HUES48 (cell line): ENCODE measurements at regions not wholly inside any gene's neighbourhood (a gene's known extent, or its start where the extent isn't known, plus 50 kb on each side); places are given as distances from the start of the nearest gene placed in this dataset.
"Not testable (repeated sequence)": the region's sequence is repeated elsewhere in the genome, so short reads cannot be mapped to it uniquely, and the experiment has no call there.

ENCODE experiments used
- H3K27ac ChIP-seq: one replicate; pipeline ENCODE4 v1.7.0; 2013; ENCODE audit warnings: low read depth, low read length, inconsistent platforms
- H3K27me3 ChIP-seq: 2 replicates; pipeline ENCODE4 v1.6.1; 2013; ENCODE audit warnings: mild to moderate bottlenecking, low read length; ENCODE audit not compliant: control insufficient read depth, insufficient read depth
- H3K36me3 ChIP-seq: 2 replicates; pipeline ENCODE4 v1.6.1; 2013; ENCODE audit warnings: low read length; ENCODE audit not compliant: control insufficient read depth, insufficient read depth
- H3K4me1 ChIP-seq: 2 replicates; pipeline ENCODE4 v1.6.1; 2013; ENCODE audit warnings: mild to moderate bottlenecking, low read length; ENCODE audit not compliant: control insufficient read depth, insufficient read depth
- H3K4me3 ChIP-seq: 2 replicates; pipeline ENCODE4 v1.5.1; 2013; ENCODE audit warnings: mild to moderate bottlenecking, low read depth, low read length
- H3K9ac ChIP-seq: 2 replicates; pipeline ENCODE4 v1.6.1; 2013; ENCODE audit warnings: mild to moderate bottlenecking, low read depth, low read length, moderate library complexity
- H3K9me3 ChIP-seq: 2 replicates; pipeline ENCODE4 v1.6.1; 2013; ENCODE audit warnings: low read length; ENCODE audit not compliant: control insufficient read depth, insufficient read depth

DNA sequence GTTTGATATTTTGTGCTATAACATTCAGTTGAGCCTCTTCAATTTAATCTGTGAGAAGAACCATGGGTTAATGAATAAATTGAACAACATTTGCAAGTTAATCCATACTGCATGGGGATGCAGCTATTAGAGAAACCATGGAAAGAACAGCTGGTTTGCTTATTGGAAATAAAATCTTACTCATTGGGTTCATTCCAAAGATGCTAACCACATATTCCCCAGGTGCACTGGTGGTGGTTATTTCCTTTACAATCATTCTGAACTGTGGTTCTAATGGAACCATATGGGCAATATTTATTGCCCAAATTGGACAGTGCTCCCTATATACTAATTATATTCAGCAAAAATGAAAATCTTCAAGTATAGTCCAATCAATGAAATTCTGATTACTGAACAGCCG lies 1200.4 kb upstream of the CDH2 start:
- peaks cover 11% of the 10 kb centered on the region for H3K9me3 ChIP-seq
- no peak overlapping the region for H3K9ac ChIP-seq
- H3K27ac ChIP-seq: no peak overlapping the region
- H3K36me3 ChIP-seq: no peaks in the 10 kb centered on the region
- H3K4me1 ChIP-seq: no peaks in the 10 kb centered on the region
- H3K4me3 ChIP-seq: no peak overlapping the region
- H3K27me3 ChIP-seq: no peaks in the 10 kb centered on the region

DNA sequence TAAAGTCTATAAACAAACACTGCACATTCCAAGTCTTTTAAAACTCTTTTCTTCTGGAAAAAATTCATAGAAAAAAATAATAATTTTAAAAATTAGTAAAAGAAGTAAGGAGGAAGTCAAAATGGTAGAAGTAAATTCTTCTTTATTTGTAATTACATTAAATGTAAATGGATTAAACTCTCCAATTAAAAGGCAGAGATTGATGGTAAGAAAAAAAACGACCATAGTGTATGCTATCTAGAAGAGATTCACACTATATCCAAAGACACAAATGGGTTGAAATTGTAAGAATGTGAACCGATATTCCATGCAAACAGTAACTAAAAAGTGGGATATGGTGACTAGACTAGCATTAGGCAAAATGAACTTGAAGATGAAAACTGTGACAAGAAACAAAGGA lies 1196.1 kb upstream of the CDH2 start:
- Histone ChIP-seq H3K27ac (no peak overlapping the region), H3K4me3 (no peak overlapping the region), H3K36me3 (no peaks in the 10 kb centered on the region), H3K9me3 (peaks cover 15% of the 10 kb centered on the region), H3K4me1 (no peaks in the 10 kb centered on the region), H3K9ac (no peak overlapping the region), H3K27me3 (no peaks in the 10 kb centered on the region)

DNA sequence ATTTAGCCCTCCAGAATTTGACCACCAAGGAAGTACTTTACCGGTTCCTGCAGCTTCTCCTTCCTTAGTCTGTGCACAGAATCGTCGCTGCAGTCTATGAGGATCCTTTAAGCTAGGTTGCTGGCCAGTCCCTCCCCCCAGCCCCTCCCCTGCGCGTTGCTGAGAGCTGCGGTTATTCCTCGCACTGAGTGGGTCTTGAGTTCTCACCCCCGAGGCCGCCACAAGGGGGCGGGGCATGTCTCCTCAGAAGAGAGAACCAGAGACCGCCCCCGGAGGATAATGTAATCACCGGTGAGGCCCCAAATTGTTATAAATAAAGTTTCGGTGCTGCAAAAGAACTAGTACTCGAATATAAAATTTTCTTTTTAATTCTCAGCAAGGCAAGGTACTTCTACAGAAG lies 1184.9 kb upstream of the CDH2 start:
- Histone ChIP-seq H3K9me3 (no peaks in the 10 kb centered on the region), H3K9ac (no peak overlapping the region), H3K4me3 (no peak overlapping the region), H3K4me1 (peaks cover 16% of the 10 kb centered on the region), H3K27me3 (no peaks in the 10 kb centered on the region), H3K36me3 (no peaks in the 10 kb centered on the region), H3K27ac (no peak overlapping the region)

DNA sequence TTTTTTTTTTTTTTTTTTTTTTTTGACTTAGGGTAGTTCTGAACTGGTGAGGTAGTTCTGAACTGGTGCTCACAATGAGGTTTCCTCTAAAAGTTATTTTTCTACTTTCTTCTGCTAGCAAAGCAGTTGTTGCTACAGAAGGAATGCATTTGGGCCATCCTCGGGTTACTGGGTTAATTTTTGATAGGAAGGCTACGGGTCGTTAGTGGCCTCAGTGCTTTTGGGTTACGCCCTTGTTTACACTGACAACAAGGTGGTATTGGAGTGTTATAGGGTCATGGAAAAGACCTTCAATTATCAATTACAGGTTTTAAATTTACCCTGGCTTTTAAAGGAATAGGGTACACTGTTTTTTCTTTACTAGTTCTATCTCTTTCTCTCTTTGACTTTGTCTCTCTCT lies 1183.7 kb upstream of the CDH2 start:
- not testable (repeated sequence) for H3K4me3 ChIP-seq, H3K27ac ChIP-seq, H3K9me3 ChIP-seq, H3K36me3 ChIP-seq, H3K9ac ChIP-seq, H3K27me3 ChIP-seq
- H3K4me1 ChIP-seq: peaks cover 16% of the 10 kb centered on the region

DNA sequence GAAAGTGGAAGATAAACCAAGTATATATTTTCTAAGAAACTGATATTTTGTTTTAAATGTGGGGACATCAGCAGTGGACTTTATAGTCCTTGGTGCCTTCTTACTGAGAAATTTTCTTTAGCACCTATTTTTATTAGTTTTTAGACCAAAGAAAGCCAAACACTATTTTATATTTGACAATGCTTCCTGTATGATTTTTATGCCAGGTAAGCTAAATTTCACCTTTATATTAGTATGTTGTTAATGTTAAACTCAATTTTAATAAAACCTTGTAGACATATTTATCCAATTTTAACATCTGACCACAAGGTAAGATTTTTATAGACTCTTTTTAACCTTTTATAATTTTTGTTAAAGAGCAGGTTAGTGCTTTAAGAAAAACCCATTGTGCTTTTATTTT lies 1182.3 kb upstream of the CDH2 start:
- not testable (repeated sequence) for H3K27me3 ChIP-seq, H3K27ac ChIP-seq, H3K36me3 ChIP-seq, H3K9me3 ChIP-seq, H3K4me3 ChIP-seq, H3K9ac ChIP-seq
- H3K4me1 ChIP-seq: peaks cover 16% of the 10 kb centered on the region

DNA sequence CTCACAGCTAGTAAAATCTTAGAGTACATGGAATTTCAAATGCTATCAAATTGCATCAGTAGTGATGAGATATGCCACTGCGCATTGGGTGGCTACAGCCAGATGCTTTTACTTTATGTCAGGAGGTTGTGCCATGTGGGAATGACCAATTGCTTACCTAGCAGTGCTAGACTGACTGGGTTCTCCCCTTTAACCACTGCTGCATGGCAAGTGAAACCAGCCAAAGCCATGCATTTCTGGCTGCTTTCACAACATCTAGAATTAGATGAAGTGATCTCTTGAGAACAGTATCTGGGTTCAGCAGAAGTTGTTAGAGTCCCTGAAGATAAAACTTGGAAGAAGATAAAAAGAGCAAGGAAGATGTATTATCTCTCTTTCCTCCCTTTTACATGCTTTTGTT lies 1174.2 kb upstream of the CDH2 start:
- Histone ChIP-seq H3K4me1 (no peaks in the 10 kb centered on the region), H3K27me3 (no peaks in the 10 kb centered on the region), H3K4me3 (no peak overlapping the region), H3K27ac (no peak overlapping the region), H3K9me3 (no peaks in the 10 kb centered on the region), H3K9ac (no peak overlapping the region), H3K36me3 (no peaks in the 10 kb centered on the region)

DNA sequence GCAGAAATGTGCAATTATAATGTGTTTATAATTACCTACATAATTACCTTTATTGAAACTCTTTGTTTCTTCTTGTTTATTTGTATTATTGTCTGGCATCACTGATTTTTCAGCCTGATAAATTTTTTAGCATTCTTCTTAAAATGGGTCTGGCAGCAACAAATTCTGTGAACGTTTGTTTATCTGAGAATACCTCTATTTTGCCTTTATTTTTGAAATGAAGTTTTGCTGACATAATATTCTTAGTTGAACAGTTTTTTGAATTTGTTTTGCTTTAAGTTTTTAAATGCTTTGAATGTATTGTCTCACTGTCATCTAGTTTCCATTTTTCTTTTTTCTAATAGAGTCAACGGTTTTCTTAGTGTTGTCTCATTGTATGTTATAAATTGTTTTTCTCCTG lies 1152.0 kb upstream of the CDH2 start:
- no peaks in the 10 kb centered on the region for H3K9me3 ChIP-seq
- no peaks in the 10 kb centered on the region for H3K27me3 ChIP-seq
- no peak overlapping the region for H3K4me3 ChIP-seq
- no peak overlapping the region for H3K9ac ChIP-seq
- peaks cover 26% of the 10 kb centered on the region for H3K4me1 ChIP-seq
- no peaks in the 10 kb centered on the region for H3K36me3 ChIP-seq
- no peak overlapping the region for H3K27ac ChIP-seq

DNA sequence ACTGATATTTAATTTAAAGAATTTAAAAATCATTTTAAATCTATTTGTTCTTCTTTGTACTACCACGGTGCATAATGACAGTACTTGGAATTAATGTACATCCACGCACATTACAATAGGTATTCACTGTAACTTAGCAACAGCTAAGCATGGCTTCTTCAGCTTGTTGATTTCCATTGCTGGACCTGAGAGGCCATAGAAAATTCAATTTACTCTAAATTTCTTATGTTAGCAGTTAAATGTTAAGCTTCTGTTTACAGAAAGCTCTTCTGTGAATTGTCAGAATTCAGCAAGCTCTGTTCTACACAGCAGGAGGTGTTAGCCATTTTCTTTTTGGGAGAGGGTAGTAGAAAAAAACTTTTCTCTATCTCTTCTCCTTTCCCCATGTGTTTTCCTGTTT lies 1149.3 kb upstream of the CDH2 start:
- H3K27ac ChIP-seq: peak overlapping the region; percentile 48
- peaks cover 21% of the 10 kb centered on the region for H3K4me1 ChIP-seq
- no peaks in the 10 kb centered on the region for H3K36me3 ChIP-seq
- H3K27me3 ChIP-seq: no peaks in the 10 kb centered on the region
- no peak overlapping the region; the same call in 1 of the 2 replicates for H3K4me3 ChIP-seq
- no peak overlapping the region for H3K9ac ChIP-seq
- no peaks in the 10 kb centered on the region for H3K9me3 ChIP-seq

DNA sequence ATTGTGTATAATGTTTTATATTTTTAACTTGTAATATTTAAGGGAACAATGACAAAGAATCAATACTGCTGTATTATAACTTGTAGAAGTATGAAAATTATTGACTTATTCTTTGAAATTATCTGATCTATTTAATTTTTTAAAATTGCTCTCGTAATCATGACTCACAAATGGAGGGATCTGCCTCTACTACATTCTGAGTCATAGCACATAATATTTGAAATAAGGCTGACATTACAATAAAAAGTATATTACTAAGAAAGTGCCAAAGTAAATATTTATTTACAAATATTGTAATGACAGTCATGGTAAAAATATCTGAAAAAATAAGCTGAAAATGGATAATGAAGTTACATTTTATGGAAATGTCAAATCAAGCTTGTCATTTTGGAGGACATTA lies 1144.6 kb upstream of the CDH2 start:
- Histone ChIP-seq H3K27ac (no peak overlapping the region), H3K9me3 (no peaks in the 10 kb centered on the region), H3K36me3 (no peaks in the 10 kb centered on the region), H3K4me1 (peaks cover 10% of the 10 kb centered on the region), H3K9ac (no peak overlapping the region), H3K27me3 (no peaks in the 10 kb centered on the region), H3K4me3 (no peak overlapping the region)

DNA sequence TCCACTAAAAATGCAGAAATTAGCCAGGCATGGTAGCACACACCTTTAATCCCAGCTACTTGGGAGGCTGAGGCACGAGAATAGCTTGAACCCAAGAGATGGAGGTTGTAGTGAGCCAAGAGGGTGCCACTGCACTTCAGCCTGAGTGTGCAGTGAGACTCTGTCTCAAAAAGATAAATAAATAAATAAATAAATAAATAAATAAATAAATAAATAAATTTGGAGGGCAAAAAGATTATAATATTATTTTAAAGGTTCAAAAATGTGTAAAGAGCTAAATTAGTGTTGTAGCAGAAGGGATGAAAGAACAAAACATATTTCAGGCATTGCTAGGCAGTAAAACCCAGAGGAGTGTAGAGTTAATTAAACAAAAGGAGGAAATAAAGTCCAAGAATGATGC lies 1136.4 kb upstream of the CDH2 start:
- no peak overlapping the region for H3K9ac ChIP-seq
- H3K27me3 ChIP-seq: no peaks in the 10 kb centered on the region
- no peaks in the 10 kb centered on the region for H3K36me3 ChIP-seq
- no peaks in the 10 kb centered on the region for H3K9me3 ChIP-seq
- no peak overlapping the region for H3K4me3 ChIP-seq
- H3K4me1 ChIP-seq: no peaks in the 10 kb centered on the region
- H3K27ac ChIP-seq: no peak overlapping the region

DNA sequence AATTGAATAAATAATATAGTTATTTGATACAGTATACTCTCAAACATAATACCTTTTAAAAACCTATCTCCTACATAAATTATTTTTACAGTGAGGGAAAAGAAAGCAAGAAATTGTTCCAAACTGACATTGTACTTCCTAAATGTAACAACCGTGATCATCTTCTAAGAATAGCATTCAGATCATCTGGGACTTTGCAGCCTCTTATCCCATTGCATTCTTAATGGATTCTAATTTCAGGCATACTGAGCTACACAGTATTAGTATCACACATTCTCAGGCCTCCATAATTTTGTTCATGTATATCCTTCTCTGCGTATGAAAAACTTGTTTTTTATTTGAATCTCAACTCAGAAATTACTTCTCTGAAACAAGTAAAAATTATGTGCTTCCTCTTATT lies 1134.7 kb upstream of the CDH2 start:
- Histone ChIP-seq H3K36me3 (no peaks in the 10 kb centered on the region), H3K9me3 (no peaks in the 10 kb centered on the region), H3K27ac (no peak overlapping the region), H3K4me1 (no peaks in the 10 kb centered on the region), H3K4me3 (no peak overlapping the region), H3K27me3 (no peaks in the 10 kb centered on the region), H3K9ac (no peak overlapping the region)

DNA sequence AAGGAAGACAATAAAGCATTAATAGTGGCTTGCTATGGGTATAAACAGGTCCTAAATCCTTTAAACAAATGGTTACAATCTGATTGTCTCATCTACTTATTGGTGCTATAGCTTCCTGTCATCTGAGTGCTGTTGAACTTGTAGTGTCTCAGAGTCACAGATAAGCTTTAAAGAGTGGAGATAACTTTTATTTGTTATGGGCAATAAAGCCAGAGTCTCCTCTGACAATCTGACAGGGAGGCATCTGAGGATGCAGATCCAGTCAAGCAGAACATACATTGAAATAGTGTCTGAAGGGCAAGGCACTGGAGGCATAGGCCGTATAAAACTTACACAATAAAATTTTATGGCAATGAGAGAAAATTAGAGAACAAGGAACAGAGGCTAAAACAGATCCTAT lies 1132.4 kb upstream of the CDH2 start:
- Histone ChIP-seq H3K27me3 (no peaks in the 10 kb centered on the region), H3K27ac (no peak overlapping the region), H3K9me3 (no peaks in the 10 kb centered on the region), H3K4me3 (no peak overlapping the region), H3K4me1 (no peaks in the 10 kb centered on the region), H3K36me3 (no peaks in the 10 kb centered on the region), H3K9ac (no peak overlapping the region)
